A549 (cell line): ENCODE measurements at regions not wholly inside any gene's neighbourhood (a gene's known extent, or its start where the extent isn't known, plus 50 kb on each side); places are given as distances from the start of the nearest gene placed in this dataset.

Source experiments
- BHLHE40 ChIP-seq: IDR thresholded peaks from 2 replicates; pipeline ENCODE4 v1.6.1; 2012; ENCODE audit warnings: low read depth, low read length, inconsistent platforms
- CEBPB ChIP-seq, 2 experiments: fragments of >200 bp in 1 of 2; sonication (Bioruptor Twin) in 1 of 2; formaldehyde crosslinking in 1 of 2; IDR thresholded peaks; 2 replicates each; pipeline ENCODE4 v1.6.1; 2012 to 2016
- EHMT2 ChIP-seq: fragments of 200-600 bp; sonication (generic); IDR thresholded peaks from 2 replicates; pipeline ENCODE4 v1.6.1; 2016; ENCODE audit warnings: antibody characterized with exemption, low read depth, mild to moderate bottlenecking, moderate library complexity
- EP300 ChIP-seq, 2 experiments: fragments of >200 bp; sonication (Bioruptor Twin); formaldehyde crosslinking; IDR thresholded peaks; 2 replicates in 1 of 2; 3 replicates in 1 of 2; pipeline ENCODE4 v1.6.1; 2016 to 2017
- HDAC2 ChIP-seq: fragments of 200-600 bp; sonication (generic); IDR thresholded peaks from 2 replicates; pipeline ENCODE4 v1.6.1; 2016
- KDM5A ChIP-seq: fragments of 200-600 bp; sonication (generic); IDR thresholded peaks from 2 replicates; pipeline ENCODE4 v1.6.1; 2016; ENCODE audit warnings: antibody characterized with exemption, mild to moderate bottlenecking
- NR3C1 ChIP-seq: fragments of >200 bp; sonication (Bioruptor Twin); formaldehyde crosslinking; IDR thresholded peaks from 3 replicates; pipeline ENCODE4 v1.6.1; 2017
- PHF8 ChIP-seq: fragments of 200-600 bp; sonication (generic); IDR thresholded peaks from 2 replicates; pipeline ENCODE4 v1.6.1; 2016; ENCODE audit warnings: low read depth, mild to moderate bottlenecking, antibody characterized with exemption, moderate library complexity, borderline replicate concordance
- POLR2A ChIP-seq: IDR thresholded peaks from 2 replicates; pipeline ENCODE4 v1.6.1; 2012; ENCODE audit warnings: mild to moderate bottlenecking, low read length
- RAD21 ChIP-seq, 2 experiments: fragments of >200 bp in 1 of 2; sonication (Bioruptor Twin) in 1 of 2; formaldehyde crosslinking in 1 of 2; IDR thresholded peaks in 1 of 2; conservative IDR thresholded peaks in 1 of 2; 2 replicates in 1 of 2; 3 replicates in 1 of 2; pipeline ENCODE4 v1.6.1; 2012 to 2018; ENCODE audit warnings: inconsistent platforms in 1 of 2
- RFX5 ChIP-seq: fragments of 450-650 bp; IDR thresholded peaks from 2 replicates; pipeline ENCODE4 v1.7.1; 2014; ENCODE audit warnings: antibody characterized with exemption, mild to moderate bottlenecking, moderate library complexity
- SREBF2 ChIP-seq: fragments of 450-650 bp; IDR thresholded peaks from 2 replicates; pipeline ENCODE4 v1.6.1; 2014; ENCODE audit warnings: mild to moderate bottlenecking, moderate library complexity
- TF ChIP-seq, protein P1 (sequence below): fragments of >200 bp; sonication (Bioruptor Twin); formaldehyde crosslinking; IDR thresholded peaks from 3 replicates; pipeline ENCODE4 v1.5.1; 2016
- TF ChIP-seq, protein P2 (sequence below): fragments of 450-650 bp; IDR thresholded peaks from 2 replicates; pipeline ENCODE4 v1.6.1; 2014; ENCODE audit warnings: antibody characterized with exemption

DNA sequence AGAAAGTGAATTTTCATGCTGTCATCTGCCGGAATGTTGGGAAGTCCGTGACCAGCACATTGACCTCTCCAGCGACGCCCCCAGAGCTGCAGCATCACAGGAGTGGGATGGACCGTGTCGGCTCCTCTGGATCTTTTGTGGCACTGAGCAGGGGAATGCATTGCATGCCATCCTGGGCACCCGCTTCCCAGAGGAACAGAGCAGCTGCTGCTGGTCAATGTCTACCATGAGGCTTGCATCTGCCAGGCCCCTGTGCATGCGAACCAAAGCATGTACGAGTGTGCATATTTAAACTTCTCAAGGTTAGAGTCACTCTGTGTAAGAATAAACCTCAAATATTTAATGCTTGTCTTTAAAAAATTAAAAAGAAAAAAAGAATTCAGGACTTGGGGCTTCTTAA is 414.8 kb downstream of the GADD45G start:
- TF ChIP-seq POLR2A (no peak), PHF8 (no peak), CEBPB (IDR thresholded peaks at IDR 0.05) (no peak), RAD21 (conservative IDR thresholded peaks at IDR 0.05 in 1 of 2, IDR thresholded peaks at IDR 0.05 in 1 of 2) (no peak), RFX5 (no peak), EP300 (IDR thresholded peaks at IDR 0.05) (no peak), HDAC2 (no peak), EHMT2 (no peak), KDM5A (no peak), NR3C1 (no peak), SREBF2 (no peak), BHLHE40 (no peak)
- TF ChIP-seq, protein P1, sequence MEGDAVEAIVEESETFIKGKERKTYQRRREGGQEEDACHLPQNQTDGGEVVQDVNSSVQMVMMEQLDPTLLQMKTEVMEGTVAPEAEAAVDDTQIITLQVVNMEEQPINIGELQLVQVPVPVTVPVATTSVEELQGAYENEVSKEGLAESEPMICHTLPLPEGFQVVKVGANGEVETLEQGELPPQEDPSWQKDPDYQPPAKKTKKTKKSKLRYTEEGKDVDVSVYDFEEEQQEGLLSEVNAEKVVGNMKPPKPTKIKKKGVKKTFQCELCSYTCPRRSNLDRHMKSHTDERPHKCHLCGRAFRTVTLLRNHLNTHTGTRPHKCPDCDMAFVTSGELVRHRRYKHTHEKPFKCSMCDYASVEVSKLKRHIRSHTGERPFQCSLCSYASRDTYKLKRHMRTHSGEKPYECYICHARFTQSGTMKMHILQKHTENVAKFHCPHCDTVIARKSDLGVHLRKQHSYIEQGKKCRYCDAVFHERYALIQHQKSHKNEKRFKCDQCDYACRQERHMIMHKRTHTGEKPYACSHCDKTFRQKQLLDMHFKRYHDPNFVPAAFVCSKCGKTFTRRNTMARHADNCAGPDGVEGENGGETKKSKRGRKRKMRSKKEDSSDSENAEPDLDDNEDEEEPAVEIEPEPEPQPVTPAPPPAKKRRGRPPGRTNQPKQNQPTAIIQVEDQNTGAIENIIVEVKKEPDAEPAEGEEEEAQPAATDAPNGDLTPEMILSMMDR: no peak
- TF ChIP-seq, protein P2, sequence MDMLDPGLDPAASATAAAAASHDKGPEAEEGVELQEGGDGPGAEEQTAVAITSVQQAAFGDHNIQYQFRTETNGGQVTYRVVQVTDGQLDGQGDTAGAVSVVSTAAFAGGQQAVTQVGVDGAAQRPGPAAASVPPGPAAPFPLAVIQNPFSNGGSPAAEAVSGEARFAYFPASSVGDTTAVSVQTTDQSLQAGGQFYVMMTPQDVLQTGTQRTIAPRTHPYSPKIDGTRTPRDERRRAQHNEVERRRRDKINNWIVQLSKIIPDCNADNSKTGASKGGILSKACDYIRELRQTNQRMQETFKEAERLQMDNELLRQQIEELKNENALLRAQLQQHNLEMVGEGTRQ: no peak
